IMR-90 (cell line): ENCODE measurements at regions not wholly inside any gene's neighbourhood (a gene's known extent, or its start where the extent isn't known, plus 50 kb on each side); places are given as distances from the start of the nearest gene placed in this dataset.

Experiments
- ATAC-seq: fragments of 200-7000 bp; cut with Tn5 transposase; 2 replicates; pipeline ENCODE4 v1.9.1; 2020; ENCODE audit warnings: low read depth, mild to moderate bottlenecking, moderate library complexity
- BruUV-seq: library from RNA; stranded (reverse); fragments of 400-500 nt; replicated peaks from 2 replicates; lab custom pipeline; 2021; lab: Mats Ljungman, UMichigan
- CTCF ChIA-PET: fragments of 300-600 bp; formaldehyde crosslinking; extraction: SDS; loops from one replicate; lab custom pipeline; 2021; ENCODE audit warnings: antibody characterized with exemption; lab: Yijun Ruan, JAX
- POLR2A ChIA-PET: fragments of 300-600 bp; sonication (Branson Sonifier 250); formaldehyde crosslinking; loops from one replicate; lab custom pipeline; 2022; ENCODE audit warnings: antibody characterized with exemption; ENCODE audit not compliant: unreplicated experiment; lab: Charles Lee
- DNase-seq: peaks from one replicate; pipeline ENCODE4 v3.0.0; 2013
- H2AFZ ChIP-seq: replicated peaks from 2 replicates; pipeline ENCODE3; 2013; ENCODE audit warnings: low read length, mild to moderate bottlenecking; ENCODE audit not compliant: poor library complexity
- H2AK5ac ChIP-seq: 2 replicates; pipeline ENCODE4 v1.6.1; 2013; ENCODE audit warnings: low read depth, low read length, inconsistent platforms
- H2AK9ac ChIP-seq: replicated peaks from 2 replicates; pipeline ENCODE3; 2013; ENCODE audit warnings: mild to moderate bottlenecking, low read depth, low read length, moderate library complexity; ENCODE audit not compliant: poor library complexity
- H2BK120ac ChIP-seq: 2 replicates; pipeline ENCODE4 v1.6.1; 2013; ENCODE audit warnings: low read depth, low read length, inconsistent platforms
- H2BK15ac ChIP-seq: 3 replicates; pipeline ENCODE4 v1.6.1; 2013; ENCODE audit warnings: low read depth, low read length, inconsistent platforms
- H2BK20ac ChIP-seq: 2 replicates; pipeline ENCODE4 v1.6.1; 2013; ENCODE audit warnings: low read depth, mild to moderate bottlenecking, inconsistent platforms, low read length, moderate library complexity
- H2BK5ac ChIP-seq: 2 replicates; pipeline ENCODE4 v1.6.1; 2013; ENCODE audit warnings: mild to moderate bottlenecking, low read depth, low read length, inconsistent platforms; ENCODE audit not compliant: poor library complexity, severe bottlenecking
- H3K14ac ChIP-seq: replicated peaks from 2 replicates; pipeline ENCODE4 v1.6.1; 2013; ENCODE audit warnings: low read depth, low read length, inconsistent platforms
- H3K18ac ChIP-seq: 2 replicates; pipeline ENCODE4 v1.6.1; 2013; ENCODE audit warnings: low read depth, low read length, control low read depth
- H3K23ac ChIP-seq: 2 replicates; pipeline ENCODE4 v1.6.1; 2013; ENCODE audit warnings: low read depth, low read length, inconsistent platforms
- H3K27ac ChIP-seq: 2 replicates; pipeline ENCODE4 v1.5.1; 2013; ENCODE audit warnings: mild to moderate bottlenecking, control low read depth, low read length; ENCODE audit not compliant: insufficient read depth
- H3K27me3 ChIP-seq: 2 replicates; pipeline ENCODE4 v1.6.1; 2013; ENCODE audit warnings: low read length; ENCODE audit not compliant: control insufficient read depth, insufficient read depth
- H3K36me3 ChIP-seq: 2 replicates; pipeline ENCODE4 v1.6.1; 2013; ENCODE audit warnings: low read length, mixed read lengths; ENCODE audit not compliant: control insufficient read depth, insufficient read depth
- H3K4ac ChIP-seq: 2 replicates; pipeline ENCODE4 v1.6.1; 2013; ENCODE audit warnings: low read depth, low read length, inconsistent platforms
- H3K4me1 ChIP-seq: 2 replicates; pipeline ENCODE4 v1.6.1; 2013; ENCODE audit warnings: low read length, mixed read lengths; ENCODE audit not compliant: control insufficient read depth, insufficient read depth
- H3K4me2 ChIP-seq: 2 replicates; pipeline ENCODE4 v1.6.1; 2013; ENCODE audit warnings: low read depth, mild to moderate bottlenecking, control low read depth, low read length, moderate library complexity
- H3K4me3 ChIP-seq: 2 replicates; pipeline ENCODE4 v1.5.1; 2013; ENCODE audit warnings: low read depth, mild to moderate bottlenecking, control low read depth, low read length, moderate library complexity; ENCODE audit not compliant: insufficient read depth
- H3K56ac ChIP-seq: 2 replicates; pipeline ENCODE4 v1.6.1; 2013; ENCODE audit warnings: low read length, inconsistent platforms; ENCODE audit not compliant: insufficient read depth; ENCODE audit errors: extremely low read depth
- H3K79me1 ChIP-seq, 2 experiments: 2 replicates each; pipeline ENCODE4 v1.6.1; 2013; ENCODE audit warnings: low read length in 2 of 2, inconsistent platforms in 1 of 2, low read depth in 1 of 2
- H3K9ac ChIP-seq: 2 replicates; pipeline ENCODE4 v1.6.1; 2013; ENCODE audit warnings: low read depth, low read length, control low read depth
- H3K9me1 ChIP-seq: 2 replicates; pipeline ENCODE4 v1.6.1; 2013; ENCODE audit warnings: low read length, inconsistent platforms; ENCODE audit not compliant: insufficient read depth
- H3K9me3 ChIP-seq: 2 replicates; pipeline ENCODE4 v1.6.1; 2013; ENCODE audit warnings: low read length; ENCODE audit not compliant: control insufficient read depth, insufficient read depth
- H4K20me1 ChIP-seq: 2 replicates; pipeline ENCODE4 v1.6.1; 2013; ENCODE audit warnings: low read length, inconsistent platforms; ENCODE audit not compliant: insufficient read depth
- H4K5ac ChIP-seq: 2 replicates; pipeline ENCODE4 v1.6.1; 2013; ENCODE audit warnings: mild to moderate bottlenecking, low read depth, low read length, control low read depth
- H4K8ac ChIP-seq, 2 experiments: 2 replicates each; pipeline ENCODE4 v1.6.1; 2013; ENCODE audit warnings: low read depth in 2 of 2, low read length in 2 of 2, control low read depth in 1 of 2, inconsistent platforms in 1 of 2
- H4K91ac ChIP-seq: 2 replicates; pipeline ENCODE4 v1.6.1; 2013; ENCODE audit warnings: low read depth, low read length, inconsistent platforms; ENCODE audit not compliant: insufficient read depth
- CHD1 ChIP-seq: IDR thresholded peaks from 2 replicates; pipeline ENCODE4 v1.6.1; 2012; ENCODE audit warnings: low read depth, low read length, improper control_type of control experiment
- MXI1 ChIP-seq: IDR thresholded peaks from 2 replicates; pipeline ENCODE4 v1.6.1; 2012; ENCODE audit warnings: low read depth, mild to moderate bottlenecking, low read length, moderate library complexity, borderline replicate concordance
- NFE2L2 ChIP-seq: fragments of 150-350 bp; IDR thresholded peaks from 2 replicates; pipeline ENCODE4 v1.6.1; 2016; ENCODE audit warnings: low read depth, mild to moderate bottlenecking, low read length
- POLR2A ChIP-seq: IDR thresholded peaks from 2 replicates; pipeline ENCODE4 v1.6.1; 2012; ENCODE audit warnings: mild to moderate bottlenecking, low read depth, low read length
- RAD21 ChIP-seq: IDR thresholded peaks from 2 replicates; pipeline ENCODE4 v1.6.1; 2012; ENCODE audit warnings: low read length, improper control_type of control experiment
- RCOR1 ChIP-seq: IDR thresholded peaks from 2 replicates; pipeline ENCODE4 v1.6.1; 2012; ENCODE audit warnings: mild to moderate bottlenecking, low read length, improper control_type of control experiment; ENCODE audit not compliant: insufficient replicate concordance
- SMC3 ChIP-seq: fragments of 150-350 bp; IDR thresholded peaks from 2 replicates; pipeline ENCODE4 v1.6.1; 2016; ENCODE audit warnings: low read depth, mild to moderate bottlenecking, antibody characterized with exemption, low read length, moderate library complexity
- WGBS, 2 experiments: methylation state at CpG; one replicate each; pipeline versions ENCODE4 v1.1.5 to v1.1.7; 2013; ENCODE audit warnings: missing lambda C conversion rate in 2 of 2; ENCODE audit not compliant: insufficient read length in 1 of 2; ENCODE audit errors: extremely low coverage in 2 of 2; 5-methylcytosine and 5-hydroxymethylcytosine counted together
- dilution Hi-C: fragments of 300-500 bp; cut with HindIII; formaldehyde crosslinking; loops from one replicate; pipeline ENCODE4 v1.14.3; 2018; ENCODE audit warnings: low sequenced_read_pairs; ENCODE audit not compliant: unreplicated experiment
- in situ Hi-C: fragments of 300-500 bp; cut with MboI; formaldehyde crosslinking; loops from 3 replicates; pipeline ENCODE4 v1.14.3; 2019; ENCODE audit warnings: low sequenced_read_pairs, inconsistent platforms, mixed read lengths
- intact Hi-C: fragments of 100-400 bp; cut with micrococcal nuclease; formaldehyde crosslinking; loops from 2 replicates; pipeline ENCODE4 v1.10.0; 2022
- TF ChIP-seq, protein P1 (sequence below): fragments of 150-350 bp; IDR thresholded peaks from 2 replicates; pipeline ENCODE4 v1.6.1; 2016; ENCODE audit warnings: low read depth, mild to moderate bottlenecking, low read length, moderate library complexity, borderline replicate concordance

DNA sequence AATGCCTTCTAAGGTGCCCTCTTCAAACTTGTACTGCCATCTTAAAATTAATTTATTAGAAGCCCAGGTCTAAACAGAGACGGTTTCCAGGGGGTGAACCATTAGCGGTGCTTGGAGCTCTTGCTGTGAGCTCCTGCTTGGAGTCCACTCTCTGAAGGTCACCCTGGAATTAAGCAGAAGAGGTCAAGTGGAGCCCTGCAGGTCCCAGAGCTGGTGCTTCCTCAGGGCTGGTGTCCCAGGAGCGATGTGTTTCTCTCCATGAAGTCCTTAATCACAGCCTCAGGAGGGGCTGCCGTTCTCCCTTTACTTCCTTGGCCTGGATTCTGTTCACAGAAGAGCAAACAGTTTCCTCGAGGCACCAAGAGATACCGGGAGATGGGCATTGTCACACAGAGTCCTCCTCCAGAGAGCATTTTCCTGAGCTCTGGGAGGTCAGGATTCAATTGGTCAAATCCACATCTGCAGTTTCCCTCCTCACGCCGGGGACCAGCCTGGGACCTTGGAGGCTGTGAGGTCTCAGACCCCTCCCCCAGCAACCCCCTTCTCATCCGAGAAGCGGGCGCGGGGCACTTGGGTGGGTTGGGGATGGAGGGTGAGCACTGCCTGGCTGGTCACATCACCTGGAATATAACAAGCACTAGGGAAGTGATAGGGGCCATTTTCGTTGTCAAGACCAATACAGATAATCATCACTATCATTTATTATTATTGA is 310.4 kb downstream of the AJAP1 start:
- in situ Hi-C loops, result no loop called here
- Histone ChIP-seq H4K20me1 (no peaks in the 10 kb centered on the region), H2BK20ac (no peak overlapping the region), H3K4me1 (no peaks in the 10 kb centered on the region), H3K18ac (no peak overlapping the region), H3K9ac (no peak overlapping the region), H3K9me3 (peaks cover 50% of the 10 kb centered on the region), H2BK5ac (no peak overlapping the region), H2AK9ac (no peak overlapping the region), H3K14ac (no peak overlapping the region), H3K27me3 (no peaks in the 10 kb centered on the region), H3K23ac (no peak overlapping the region), H4K91ac (no peak overlapping the region), H3K4me3 (no peak overlapping the region), H4K8ac (no peak overlapping the region), H3K36me3 (no peaks in the 10 kb centered on the region), H3K4ac (no peak overlapping the region), H3K4me2 (no peak overlapping the region), H3K79me1 (no peaks in the 10 kb centered on the region), H3K56ac (no peak overlapping the region), H2AK5ac (no peak overlapping the region), H2BK120ac (no peak overlapping the region), H2BK15ac (no peak overlapping the region), H3K27ac (no peak overlapping the region), H2AFZ (no peak overlapping the region), H4K5ac (no peak overlapping the region), H3K9me1 (no peaks in the 10 kb centered on the region)
- TF ChIP-seq CHD1 (no peak), RCOR1 (no peak), NFE2L2 (no peak), SMC3 (no peak), RAD21 (no peak), MXI1 (no peak), POLR2A (no peak)
- TF ChIP-seq, protein P1, sequence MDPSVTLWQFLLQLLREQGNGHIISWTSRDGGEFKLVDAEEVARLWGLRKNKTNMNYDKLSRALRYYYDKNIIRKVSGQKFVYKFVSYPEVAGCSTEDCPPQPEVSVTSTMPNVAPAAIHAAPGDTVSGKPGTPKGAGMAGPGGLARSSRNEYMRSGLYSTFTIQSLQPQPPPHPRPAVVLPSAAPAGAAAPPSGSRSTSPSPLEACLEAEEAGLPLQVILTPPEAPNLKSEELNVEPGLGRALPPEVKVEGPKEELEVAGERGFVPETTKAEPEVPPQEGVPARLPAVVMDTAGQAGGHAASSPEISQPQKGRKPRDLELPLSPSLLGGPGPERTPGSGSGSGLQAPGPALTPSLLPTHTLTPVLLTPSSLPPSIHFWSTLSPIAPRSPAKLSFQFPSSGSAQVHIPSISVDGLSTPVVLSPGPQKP, result no peak
- no peak for DNase-seq
- no CpG with 5 or more reads among the region's 13 CpGs for WGBS, 2 experiments
- ChIA-PET POLR2A (no interaction called here), CTCF (no interaction called here)
- BruUV-seq, result no TSS peak
- ATAC-seq, result no peak
- dilution Hi-C loops, result no loop called here
- intact Hi-C loops, result no loop called here
